Islet of Langerhans (tissue), 1 donor: ENCODE measurements at regions not wholly inside any gene's neighbourhood (a gene's known extent, or its start where the extent isn't known, plus 50 kb on each side); places are given as distances from the start of the nearest gene placed in this dataset.
"Not testable (repeated sequence)": the region's sequence is repeated elsewhere in the genome, so short reads cannot be mapped to it uniquely, and the experiment has no call there.

Experiments
- FAIRE-seq: peaks from one replicate; lab custom pipeline; 2011; peaks lifted over from hg19 to GRCh38; lab: Jason Lieb, UNC

GRCh38 chr6:78670156-78670555 lies 197.2 kb upstream of the IRAK1BP1 start:
- no peak for FAIRE-seq

GRCh38 chr6:78670802-78671201 lies 196.5 kb upstream of the IRAK1BP1 start:
- no peak for FAIRE-seq

- not testable (repeated sequence) for FAIRE-seq
These were observed 191.0 kb upstream of the IRAK1BP1 start for GRCh38 chr6:78676069-78677007.

- FAIRE-seq, result no peak
These were observed 178.7 kb upstream of the IRAK1BP1 start for GRCh38 chr6:78688668-78689067.

GRCh38 chr6:78693835-78694234 lies 173.5 kb upstream of the IRAK1BP1 start:
- no peak for FAIRE-seq

- FAIRE-seq, result not testable (repeated sequence)
These were observed 172.7 kb upstream of the IRAK1BP1 start for GRCh38 chr6:78694628-78695027.

GRCh38 chr6:78700991-78701390 lies 166.4 kb upstream of the IRAK1BP1 start:
- no peak for FAIRE-seq

GRCh38 chr6:78701407-78701806 lies 165.9 kb upstream of the IRAK1BP1 start:
- FAIRE-seq, result no peak

- no peak for FAIRE-seq
These were observed 158.3 kb upstream of the IRAK1BP1 start for GRCh38 chr6:78709021-78709420.

GRCh38 chr6:78713564-78713963 lies 153.8 kb upstream of the IRAK1BP1 start:
- FAIRE-seq, result no peak

- FAIRE-seq, result no peak
These were observed 123.2 kb upstream of the IRAK1BP1 start for GRCh38 chr6:78744144-78744543.

- no peak for FAIRE-seq
These were observed 120.9 kb upstream of the IRAK1BP1 start for GRCh38 chr6:78746457-78746856.

- FAIRE-seq, result no peak
These were observed 118.0 kb upstream of the IRAK1BP1 start for GRCh38 chr6:78749326-78749725.

GRCh38 chr6:78758297-78758798 lies 109.0 kb upstream of the IRAK1BP1 start:
- FAIRE-seq, result not testable (repeated sequence)

GRCh38 chr6:78768271-78768670 lies 99.1 kb upstream of the IRAK1BP1 start:
- FAIRE-seq, result no peak

GRCh38 chr6:78770765-78771164 lies 96.6 kb upstream of the IRAK1BP1 start:
- no peak for FAIRE-seq

GRCh38 chr6:78771586-78771985 lies 95.8 kb upstream of the IRAK1BP1 start:
- no peak for FAIRE-seq

- no peak for FAIRE-seq
These were observed 86.3 kb upstream of the IRAK1BP1 start for GRCh38 chr6:78781001-78781400.

GRCh38 chr6:78783366-78783765 lies 84.0 kb upstream of the IRAK1BP1 start:
- FAIRE-seq, result not testable (repeated sequence)

- no peak for FAIRE-seq
These were observed 70.1 kb upstream of the IRAK1BP1 start for GRCh38 chr6:78797270-78797669.

- FAIRE-seq, result no peak
These were observed 67.7 kb upstream of the IRAK1BP1 start for GRCh38 chr6:78799682-78800081.

GRCh38 chr6:78806792-78807191 lies 60.6 kb upstream of the IRAK1BP1 start:
- not testable (repeated sequence) for FAIRE-seq

GRCh38 chr6:78807655-78808355 lies 59.5 kb upstream of the IRAK1BP1 start:
- not testable (repeated sequence) for FAIRE-seq
